AG04450 (cell line): ENCODE measurements at regions not wholly inside any gene's neighbourhood (a gene's known extent, or its start where the extent isn't known, plus 50 kb on each side); places are given as distances from the start of the nearest gene placed in this dataset.

Source experiments
- CTCF ChIA-PET: fragments of 300-600, 350-600 bp; formaldehyde crosslinking; extraction: SDS; loops from one replicate; lab custom pipeline; 2022; ENCODE audit warnings: antibody characterized with exemption, inconsistent platforms; lab: Charles Lee
- POLR2A ChIA-PET: fragments of 350-600 bp; formaldehyde crosslinking; extraction: SDS; loops from one replicate; lab custom pipeline; 2021; ENCODE audit warnings: antibody characterized with exemption, inconsistent platforms; lab: Yijun Ruan, JAX
- DNase-seq: peaks from one replicate; pipeline ENCODE4 v3.0.0-alpha.2; 2011; ENCODE audit warnings: low read depth, low spot score
- H3K27ac ChIP-seq: one replicate; pipeline ENCODE4 v1.5.1; 2012; ENCODE audit warnings: low read depth, low read length, control low read depth
- H3K27me3 ChIP-seq: one replicate; pipeline ENCODE4 v1.6.0; 2012; ENCODE audit warnings: low read length; ENCODE audit not compliant: control insufficient read depth, insufficient read depth
- H3K4me3 ChIP-seq: 2 replicates; pipeline ENCODE4 v1.5.1; 2011; ENCODE audit warnings: mild to moderate bottlenecking, low read depth, low read length, control low read depth
- H3K9me3 ChIP-seq: 2 replicates; pipeline ENCODE4 v1.5.1; 2012; ENCODE audit warnings: low read length; ENCODE audit not compliant: control insufficient read depth, insufficient read depth
- CTCF ChIP-seq: IDR thresholded peaks from 2 replicates; pipeline ENCODE4 v1.5.1; 2011; ENCODE audit warnings: low read depth, low read length, control low read depth, inconsistent platforms

- no peak for TF ChIP-seq CTCF
- no peak overlapping the region for H3K4me3 ChIP-seq
- POLR2A ChIA-PET = no interaction called here
- DNase-seq = no peak
- no peaks in the 10 kb centered on the region for H3K9me3 ChIP-seq
- H3K27ac ChIP-seq = no peak overlapping the region
- no peaks in the 10 kb centered on the region for H3K27me3 ChIP-seq
- CTCF ChIA-PET = no interaction called here
Observed at GRCh38 chr1:101697072-101697471, 299.7 kb downstream of the OLFM3 start.

- Histone ChIP-seq H3K4me3 (no peak overlapping the region), H3K27ac (no peak overlapping the region), H3K27me3 (no peaks in the 10 kb centered on the region), H3K9me3 (no peaks in the 10 kb centered on the region)
- CTCF ChIA-PET = no interaction called here
- DNase-seq = no peak
- POLR2A ChIA-PET = no interaction called here
- no peak for TF ChIP-seq CTCF
Observed at GRCh38 chr1:101698681-101699080, 298.0 kb downstream of the OLFM3 start.

- POLR2A ChIA-PET = no interaction called here
- Histone ChIP-seq H3K4me3 (no peak overlapping the region), H3K27me3 (no peaks in the 10 kb centered on the region), H3K27ac (no peak overlapping the region), H3K9me3 (no peaks in the 10 kb centered on the region)
- DNase-seq = no peak
- CTCF ChIA-PET = no interaction called here
- no peak for TF ChIP-seq CTCF
Observed at GRCh38 chr1:101704895-101705294, 291.8 kb downstream of the OLFM3 start.

GRCh38 chr1:101706366-101706765, 290.4 kb downstream of the OLFM3 start:
- no peak for DNase-seq
- Histone ChIP-seq H3K9me3 (no peaks in the 10 kb centered on the region), H3K27me3 (no peaks in the 10 kb centered on the region), H3K27ac (no peak overlapping the region), H3K4me3 (no peak overlapping the region)
- TF ChIP-seq CTCF = no peak
- ChIA-PET CTCF (no interaction called here), POLR2A (no interaction called here)

- Histone ChIP-seq H3K4me3 (no peak overlapping the region), H3K27me3 (no peaks in the 10 kb centered on the region), H3K27ac (no peak overlapping the region), H3K9me3 (no peaks in the 10 kb centered on the region)
- no peak for TF ChIP-seq CTCF
- DNase-seq = no peak
- CTCF ChIA-PET = no interaction called here
- POLR2A ChIA-PET = no interaction called here
Observed at GRCh38 chr1:101709721-101710120, 287.0 kb downstream of the OLFM3 start.
